MM.1S (cell line): ENCODE measurements at regions not wholly inside any gene's neighbourhood (a gene's known extent, or its start where the extent isn't known, plus 50 kb on each side); places are given as distances from the start of the nearest gene placed in this dataset.

Experiments used
- DNase-seq: peaks from one replicate; pipeline ENCODE4 v3.0.0-alpha.2; 2015
- H2AFZ ChIP-seq: fragments of 300-600 bp; sonication (generic); 2 replicates; pipeline ENCODE4 v1.6.0; 2016; ENCODE audit warnings: antibody characterized with exemption, low read length
- H3F3A ChIP-seq: fragments of 300-600 bp; sonication (generic); 2 replicates; pipeline ENCODE4 v1.6.1; 2016; ENCODE audit warnings: mild to moderate bottlenecking, antibody characterized with exemption, low read length, moderate library complexity, mixed read lengths; ENCODE audit not compliant: insufficient read depth
- H3K27ac ChIP-seq: fragments of 300-600 bp; sonication (generic); 2 replicates; pipeline ENCODE4 v1.5.1; 2016; ENCODE audit warnings: mild to moderate bottlenecking, low read length
- H3K27me3 ChIP-seq: fragments of 300-600 bp; sonication (generic); replicated peaks from 2 replicates; pipeline ENCODE4 v1.6.0; 2016; ENCODE audit warnings: low read length; ENCODE audit not compliant: insufficient read depth
- H3K36me3 ChIP-seq: fragments of 300-600 bp; sonication (generic); replicated peaks from 2 replicates; pipeline ENCODE4 v1.6.1; 2016; ENCODE audit warnings: mild to moderate bottlenecking, low read length, mixed read lengths; ENCODE audit not compliant: insufficient read depth
- H3K4me1 ChIP-seq: fragments of 300-600 bp; sonication (generic); 2 replicates; pipeline ENCODE4 v1.6.1; 2016; ENCODE audit warnings: low read length, mixed read lengths
- H3K4me2 ChIP-seq: fragments of 300-600 bp; sonication (generic); 2 replicates; pipeline ENCODE4 v1.6.0; 2016; ENCODE audit warnings: low read depth, low read length
- H3K4me3 ChIP-seq: fragments of 300-600 bp; sonication (generic); 2 replicates; pipeline ENCODE4 v1.5.1; 2016; ENCODE audit warnings: low read length, mixed read lengths
- H3K79me2 ChIP-seq: fragments of 300-600 bp; sonication (generic); 2 replicates; pipeline ENCODE4 v1.6.1; 2016; ENCODE audit warnings: mixed run types, low read length, mixed read lengths
- H3K9ac ChIP-seq: fragments of 300-600 bp; sonication (generic); 2 replicates; pipeline ENCODE4 v1.6.1; 2016; ENCODE audit warnings: low read length, mixed read lengths
- H3K9me2 ChIP-seq: fragments of 300-600 bp; sonication (generic); replicated peaks from 2 replicates; pipeline ENCODE4 v1.6.1; 2016; ENCODE audit warnings: mild to moderate bottlenecking, low read length, mixed read lengths; ENCODE audit not compliant: insufficient read depth
- H3K9me3 ChIP-seq: fragments of 300-600 bp; sonication (generic); replicated peaks from 2 replicates; pipeline ENCODE4 v1.6.1; 2016; ENCODE audit warnings: mild to moderate bottlenecking, low read length, mixed read lengths; ENCODE audit not compliant: insufficient read depth
- H4K20me1 ChIP-seq: fragments of 300-600 bp; sonication (generic); 2 replicates; pipeline ENCODE4 v1.6.1; 2016; ENCODE audit warnings: mild to moderate bottlenecking, low read length, moderate library complexity, mixed read lengths; ENCODE audit not compliant: insufficient read depth
- EZH2 ChIP-seq: fragments of 300-600 bp; sonication (generic); optimal IDR thresholded peaks from 2 replicates; pipeline ENCODE3; 2017; ENCODE audit warnings: low read depth, mild to moderate bottlenecking, antibody characterized with exemption, low read length, mixed read lengths
- EZH2phosphoT487 ChIP-seq: fragments of 300-600 bp; sonication (generic); IDR thresholded peaks from 2 replicates; pipeline ENCODE4 v1.6.1; 2018; ENCODE audit warnings: antibody characterized with exemption, low read length
- TF ChIP-seq, protein P1 (sequence below): fragments of 300-600 bp; sonication (generic); IDR thresholded peaks from 2 replicates; pipeline ENCODE4 v1.5.1; 2016; ENCODE audit warnings: antibody characterized with exemption, low read length, mixed read lengths

DNA sequence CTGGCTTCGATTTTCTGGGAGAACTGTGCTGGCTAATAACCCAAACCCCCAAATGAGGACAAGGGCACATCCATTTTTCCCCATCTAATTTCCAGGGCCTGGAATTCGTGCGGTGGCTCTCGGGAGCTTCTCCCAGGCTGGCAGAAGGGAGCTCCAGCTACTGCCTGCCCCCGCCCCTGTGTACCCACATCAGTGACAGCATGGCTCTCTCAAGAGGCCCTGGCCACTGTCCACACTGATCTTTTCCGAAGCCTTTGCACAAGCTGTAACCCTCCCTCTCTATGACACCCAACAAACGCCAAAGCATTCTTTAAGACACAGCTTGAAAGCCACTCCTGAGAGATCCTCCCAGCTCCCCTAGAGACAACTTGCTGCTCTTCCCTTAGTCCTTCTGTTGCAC, 73.1 kb downstream of the ZIC5 start:
- no peaks in the 10 kb centered on the region for H3K4me1 ChIP-seq
- no peaks in the 10 kb centered on the region for H3K9me2 ChIP-seq

DNA sequence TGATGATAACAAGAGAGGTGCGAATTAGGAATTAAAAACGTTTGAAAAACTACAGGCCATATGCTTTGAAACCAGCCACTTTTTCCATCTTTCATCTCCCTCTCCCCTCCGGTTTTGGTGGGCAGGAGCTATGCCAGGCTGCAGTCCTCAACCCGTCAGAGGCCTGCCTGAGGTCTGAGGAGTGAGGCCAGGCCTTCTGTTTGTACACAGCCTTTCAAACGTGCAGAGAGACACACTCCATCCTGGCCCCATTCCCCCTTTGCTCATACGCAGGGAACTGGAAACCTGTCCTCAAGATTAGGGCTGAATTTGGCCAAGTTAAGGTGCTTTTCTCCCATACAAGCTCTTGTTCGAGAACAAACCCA, 74.5 kb downstream of the ZIC5 start:
- no peaks in the 10 kb centered on the region for H3K4me1 ChIP-seq
- no peaks in the 10 kb centered on the region for H3K9me3 ChIP-seq
- no peak overlapping the region for H3K27ac ChIP-seq
- no peak overlapping the region for H3K4me2 ChIP-seq
- TF ChIP-seq, protein P1, sequence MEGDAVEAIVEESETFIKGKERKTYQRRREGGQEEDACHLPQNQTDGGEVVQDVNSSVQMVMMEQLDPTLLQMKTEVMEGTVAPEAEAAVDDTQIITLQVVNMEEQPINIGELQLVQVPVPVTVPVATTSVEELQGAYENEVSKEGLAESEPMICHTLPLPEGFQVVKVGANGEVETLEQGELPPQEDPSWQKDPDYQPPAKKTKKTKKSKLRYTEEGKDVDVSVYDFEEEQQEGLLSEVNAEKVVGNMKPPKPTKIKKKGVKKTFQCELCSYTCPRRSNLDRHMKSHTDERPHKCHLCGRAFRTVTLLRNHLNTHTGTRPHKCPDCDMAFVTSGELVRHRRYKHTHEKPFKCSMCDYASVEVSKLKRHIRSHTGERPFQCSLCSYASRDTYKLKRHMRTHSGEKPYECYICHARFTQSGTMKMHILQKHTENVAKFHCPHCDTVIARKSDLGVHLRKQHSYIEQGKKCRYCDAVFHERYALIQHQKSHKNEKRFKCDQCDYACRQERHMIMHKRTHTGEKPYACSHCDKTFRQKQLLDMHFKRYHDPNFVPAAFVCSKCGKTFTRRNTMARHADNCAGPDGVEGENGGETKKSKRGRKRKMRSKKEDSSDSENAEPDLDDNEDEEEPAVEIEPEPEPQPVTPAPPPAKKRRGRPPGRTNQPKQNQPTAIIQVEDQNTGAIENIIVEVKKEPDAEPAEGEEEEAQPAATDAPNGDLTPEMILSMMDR: no peak
- TF ChIP-seq EZH2phosphoT487: no peak
- no peak for TF ChIP-seq EZH2
- no peaks in the 10 kb centered on the region for H3K27me3 ChIP-seq
- no peak overlapping the region for H2AFZ ChIP-seq
- no peaks in the 10 kb centered on the region for H3K9me2 ChIP-seq
- H4K20me1 ChIP-seq: no peaks in the 10 kb centered on the region
- H3K9ac ChIP-seq: no peak overlapping the region
- no peaks in the 10 kb centered on the region for H3F3A ChIP-seq
- H3K4me3 ChIP-seq: no peak overlapping the region
- no peaks in the 10 kb centered on the region for H3K79me2 ChIP-seq
- no peak for DNase-seq
- no peaks in the 10 kb centered on the region for H3K36me3 ChIP-seq

More for the DNA sequence above, 73.1 kb downstream of the ZIC5 start:
- no peak overlapping the region for H3K4me2 ChIP-seq
- DNase-seq: no peak
- H3K79me2 ChIP-seq: no peaks in the 10 kb centered on the region
- H3K27ac ChIP-seq: no peak overlapping the region
- no peak overlapping the region for H2AFZ ChIP-seq
- no peaks in the 10 kb centered on the region for H3F3A ChIP-seq
- H4K20me1 ChIP-seq: no peaks in the 10 kb centered on the region
- no peaks in the 10 kb centered on the region for H3K9me3 ChIP-seq
- H3K4me3 ChIP-seq: no peak overlapping the region
- no peaks in the 10 kb centered on the region for H3K36me3 ChIP-seq
- no peaks in the 10 kb centered on the region for H3K27me3 ChIP-seq
- TF ChIP-seq, protein P1: no peak
- no peak for TF ChIP-seq EZH2
- no peak overlapping the region for H3K9ac ChIP-seq

DNA sequence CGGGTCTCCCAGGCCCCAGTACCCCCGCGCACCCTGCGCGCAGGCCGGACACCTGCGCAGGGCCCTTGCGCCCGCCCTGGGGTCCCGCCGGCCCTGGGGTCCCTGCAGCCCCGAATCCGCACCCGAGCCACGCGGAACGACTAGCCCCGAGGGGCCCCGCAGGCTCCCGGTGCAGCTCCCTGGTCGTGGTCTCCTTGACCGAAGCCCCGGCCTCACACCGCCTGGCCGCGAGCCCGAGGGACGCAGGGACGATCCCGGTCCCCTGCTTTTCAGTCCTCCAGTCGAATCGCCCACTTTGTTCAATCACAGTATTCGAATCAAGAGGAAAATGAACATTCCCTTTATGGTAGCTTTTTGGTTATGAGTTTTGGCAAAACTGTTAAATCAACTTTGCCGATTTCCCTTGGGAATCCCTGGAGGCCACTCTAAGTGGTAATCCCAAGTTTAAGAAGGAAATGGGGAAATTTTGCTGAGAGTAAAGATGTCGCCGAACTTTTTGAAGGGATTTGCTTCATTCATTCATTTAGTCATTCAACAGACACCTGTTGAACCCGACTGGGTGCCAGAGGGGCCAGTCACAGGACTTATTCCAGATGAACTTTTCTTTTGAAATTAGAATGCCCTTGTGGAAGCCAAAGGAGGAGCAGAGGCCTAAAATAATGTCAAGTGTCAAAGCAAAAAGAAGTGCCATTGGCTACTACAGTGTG, 75.0 kb downstream of the ZIC5 start:
- no peaks in the 10 kb centered on the region for H3K4me1 ChIP-seq
- no peaks in the 10 kb centered on the region for H3K27me3 ChIP-seq
- H3K9me3 ChIP-seq: no peaks in the 10 kb centered on the region
- no peak overlapping the region for H2AFZ ChIP-seq
- H3K4me3 ChIP-seq: no peak overlapping the region
- H3K4me2 ChIP-seq: no peak overlapping the region
- H3K36me3 ChIP-seq: no peaks in the 10 kb centered on the region
- H3K79me2 ChIP-seq: no peaks in the 10 kb centered on the region
- no peak for DNase-seq
- TF ChIP-seq EZH2: no peak
- TF ChIP-seq, protein P1: no peak
- no peak for TF ChIP-seq EZH2phosphoT487
- H4K20me1 ChIP-seq: no peaks in the 10 kb centered on the region
- no peaks in the 10 kb centered on the region for H3K9me2 ChIP-seq
- no peaks in the 10 kb centered on the region for H3F3A ChIP-seq
- no peak overlapping the region for H3K9ac ChIP-seq
- H3K27ac ChIP-seq: no peak overlapping the region
